ENCODE measurements at regions not wholly inside any gene's neighbourhood (a gene's known extent, or its start where the extent isn't known, plus 50 kb on each side); places are given as distances from the start of the nearest gene placed in this dataset.

DNA sequence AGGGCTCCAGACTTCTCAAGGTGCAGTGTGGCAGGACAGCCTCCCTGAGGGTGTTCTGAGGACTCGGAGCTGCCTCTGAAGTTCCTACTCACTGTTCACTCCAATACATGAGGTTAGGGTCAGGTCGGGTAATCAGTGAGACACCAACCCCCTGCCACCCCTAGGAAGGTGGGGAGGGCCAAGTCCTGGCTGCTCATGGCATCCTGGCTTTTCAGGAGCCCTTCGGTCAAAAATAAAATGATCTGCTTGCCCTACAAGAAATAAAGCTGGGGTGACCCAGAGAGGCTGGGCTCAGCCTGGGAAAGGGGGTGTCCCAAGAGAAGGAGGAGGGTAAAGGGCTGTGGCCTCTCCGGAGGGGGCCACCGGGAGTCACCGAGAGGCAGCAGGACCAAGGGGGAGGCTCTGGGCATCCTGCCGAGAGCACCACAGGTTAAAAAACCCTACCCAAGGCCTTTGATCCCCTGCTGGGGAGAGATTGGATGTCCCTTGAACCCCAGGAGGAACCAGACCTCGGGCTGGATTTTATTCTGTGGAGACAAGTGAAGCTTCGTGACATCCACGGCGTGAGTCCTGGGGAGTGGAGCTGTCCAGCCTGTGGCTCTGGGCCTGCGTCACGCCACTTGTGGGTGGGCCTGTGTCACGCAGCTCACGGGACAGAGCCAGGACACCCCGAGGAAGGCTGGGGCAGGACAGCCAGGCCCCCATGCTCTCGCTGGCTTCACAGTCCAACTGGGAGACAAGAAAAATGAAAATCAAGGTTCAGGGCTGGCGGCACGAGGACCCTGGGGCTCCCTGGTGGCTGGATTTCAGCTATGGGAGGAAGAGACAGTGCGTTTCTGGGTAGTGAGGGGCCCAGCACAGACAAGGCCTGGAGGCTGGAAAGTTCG is 102.2 kb upstream of the FGF3 start:
- TF ChIP-seq POLR2A (IDR thresholded peaks at IDR 0.05; ENCODE audit: low read depth, low read length) (no peak), FOXK2 (IDR thresholded peaks at IDR 0.05) (no peak), FOS (IDR thresholded peaks at IDR 0.05; ENCODE audit: borderline replicate concordance, extremely low read depth, insufficient read length) (no peak), CBX5 (IDR thresholded peaks at IDR 0.05; ENCODE audit: low read depth) (no peak), MYC (IDR thresholded peaks at IDR 0.05; ENCODE audit: insufficient read depth, insufficient read length, insufficient replicate concordance, low read length, severe bottlenecking) (no peak), RBBP5 (conservative IDR thresholded peaks at IDR 0.05) (no peak), RCOR1 (conservative IDR thresholded peaks at IDR 0.05; ENCODE audit: low read depth, low read length) (no peak), YY1 (IDR thresholded peaks at IDR 0.05; ENCODE audit: low read depth, low read length) (no peak), HDAC6 (IDR thresholded peaks at IDR 0.05; ENCODE audit: unreplicated experiment) (no peak), RFX5 (IDR thresholded peaks at IDR 0.05; ENCODE audit: low read depth, low read length) (no peak)
- TF ChIP-seq, protein P1, sequence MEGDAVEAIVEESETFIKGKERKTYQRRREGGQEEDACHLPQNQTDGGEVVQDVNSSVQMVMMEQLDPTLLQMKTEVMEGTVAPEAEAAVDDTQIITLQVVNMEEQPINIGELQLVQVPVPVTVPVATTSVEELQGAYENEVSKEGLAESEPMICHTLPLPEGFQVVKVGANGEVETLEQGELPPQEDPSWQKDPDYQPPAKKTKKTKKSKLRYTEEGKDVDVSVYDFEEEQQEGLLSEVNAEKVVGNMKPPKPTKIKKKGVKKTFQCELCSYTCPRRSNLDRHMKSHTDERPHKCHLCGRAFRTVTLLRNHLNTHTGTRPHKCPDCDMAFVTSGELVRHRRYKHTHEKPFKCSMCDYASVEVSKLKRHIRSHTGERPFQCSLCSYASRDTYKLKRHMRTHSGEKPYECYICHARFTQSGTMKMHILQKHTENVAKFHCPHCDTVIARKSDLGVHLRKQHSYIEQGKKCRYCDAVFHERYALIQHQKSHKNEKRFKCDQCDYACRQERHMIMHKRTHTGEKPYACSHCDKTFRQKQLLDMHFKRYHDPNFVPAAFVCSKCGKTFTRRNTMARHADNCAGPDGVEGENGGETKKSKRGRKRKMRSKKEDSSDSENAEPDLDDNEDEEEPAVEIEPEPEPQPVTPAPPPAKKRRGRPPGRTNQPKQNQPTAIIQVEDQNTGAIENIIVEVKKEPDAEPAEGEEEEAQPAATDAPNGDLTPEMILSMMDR (IDR thresholded peaks at IDR 0.05 in 2 of 3, conservative IDR thresholded peaks at IDR 0.05 in 1 of 3; ENCODE audit: control insufficient read depth in 2 of 3, extremely low read depth in 1 of 3, insufficient read depth in 1 of 3, low read depth in 3 of 3, low read length in 3 of 3): no peak

All from GM12878 (cell line).